Mucosa of descending colon (tissue), 3 donors: ENCODE measurements at regions not wholly inside any gene's neighbourhood (a gene's known extent, or its start where the extent isn't known, plus 50 kb on each side); places are given as distances from the start of the nearest gene placed in this dataset.

Experiments
- ATAC-seq: fragments of 200-7000 bp; cut with Tn5 transposase; one replicate; pipeline ENCODE4 v1.9.1; 2020; ENCODE audit warnings: mild to moderate bottlenecking, moderate library complexity
- DNase-seq, 3 donors: peaks; one replicate each; pipeline ENCODE4 v3.0.0-alpha.2; 2020
- H3K36me3 ChIP-seq: fragments of 200-600 bp; one replicate; pipeline ENCODE4 v1.8.0; 2021; ENCODE audit warnings: low read depth, mild to moderate bottlenecking
- H3K4me1 ChIP-seq: fragments of 200-600 bp; one replicate; pipeline ENCODE4 v1.8.0; 2021; ENCODE audit warnings: low read depth, mild to moderate bottlenecking
- H3K4me3 ChIP-seq: fragments of 200-600 bp; one replicate; pipeline ENCODE4 v1.8.0; 2021; ENCODE audit warnings: mild to moderate bottlenecking
- H3K9me3 ChIP-seq: fragments of 200-600 bp; one replicate; pipeline ENCODE4 v1.8.0; 2021; ENCODE audit warnings: mild to moderate bottlenecking
- intact Hi-C, 2 donors: fragments of 100-400 bp; cut with DNase I in 1 of 2; cut with micrococcal nuclease in 1 of 2; formaldehyde crosslinking; loops; one replicate each; pipeline versions ENCODE4 v1.11.0 to v1.11.1; 2022; cut with DNase I, micrococcal nuclease
- TF ChIP-seq, protein P1 (sequence below): fragments of 200-600 bp; IDR thresholded peaks from one replicate; pipeline ENCODE4 v1.8.0; 2022; ENCODE audit warnings: antibody characterized with exemption, mild to moderate bottlenecking
- donor health status: DM: no; HTN: no; CAD: no; lungs with moderate emphysema.
- donor health status: DM: no; HTN: no; CAD: no.
- donor health status: DM: no; HTN: yes; CAD: no.

DNA sequence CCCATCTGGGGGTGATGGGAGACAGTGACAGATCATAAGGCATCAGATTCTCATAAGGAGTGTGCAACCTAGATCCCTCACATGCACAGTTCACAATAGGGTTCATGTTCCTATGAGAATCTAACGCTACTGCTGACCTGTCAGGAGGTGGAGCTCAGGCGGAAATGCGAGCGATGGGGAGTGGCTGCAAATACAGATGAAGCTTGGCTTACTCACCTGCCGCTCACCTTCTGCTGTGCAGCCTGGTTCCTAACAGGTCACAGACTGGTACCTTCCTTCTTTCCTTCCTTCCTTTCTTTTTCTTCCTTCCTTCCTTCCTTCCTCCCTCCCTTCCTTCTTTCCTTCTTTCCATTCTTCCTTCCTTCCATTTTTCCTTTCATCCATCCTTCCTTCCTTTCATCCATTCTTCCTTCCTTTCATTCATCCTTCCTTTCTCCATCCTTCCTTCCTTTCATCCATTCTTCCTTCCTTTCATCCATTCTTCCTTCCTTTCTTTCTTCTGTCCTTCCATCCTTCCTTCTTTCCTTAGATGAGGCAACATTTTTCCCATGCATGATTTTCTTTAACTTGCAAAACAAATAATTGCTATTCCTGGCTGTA is 370.0 kb upstream of the AUTS2 start:
- TF ChIP-seq, protein P1, sequence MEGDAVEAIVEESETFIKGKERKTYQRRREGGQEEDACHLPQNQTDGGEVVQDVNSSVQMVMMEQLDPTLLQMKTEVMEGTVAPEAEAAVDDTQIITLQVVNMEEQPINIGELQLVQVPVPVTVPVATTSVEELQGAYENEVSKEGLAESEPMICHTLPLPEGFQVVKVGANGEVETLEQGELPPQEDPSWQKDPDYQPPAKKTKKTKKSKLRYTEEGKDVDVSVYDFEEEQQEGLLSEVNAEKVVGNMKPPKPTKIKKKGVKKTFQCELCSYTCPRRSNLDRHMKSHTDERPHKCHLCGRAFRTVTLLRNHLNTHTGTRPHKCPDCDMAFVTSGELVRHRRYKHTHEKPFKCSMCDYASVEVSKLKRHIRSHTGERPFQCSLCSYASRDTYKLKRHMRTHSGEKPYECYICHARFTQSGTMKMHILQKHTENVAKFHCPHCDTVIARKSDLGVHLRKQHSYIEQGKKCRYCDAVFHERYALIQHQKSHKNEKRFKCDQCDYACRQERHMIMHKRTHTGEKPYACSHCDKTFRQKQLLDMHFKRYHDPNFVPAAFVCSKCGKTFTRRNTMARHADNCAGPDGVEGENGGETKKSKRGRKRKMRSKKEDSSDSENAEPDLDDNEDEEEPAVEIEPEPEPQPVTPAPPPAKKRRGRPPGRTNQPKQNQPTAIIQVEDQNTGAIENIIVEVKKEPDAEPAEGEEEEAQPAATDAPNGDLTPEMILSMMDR: no peak
- intact Hi-C loops: no loop called here
- no peak for DNase-seq

DNA sequence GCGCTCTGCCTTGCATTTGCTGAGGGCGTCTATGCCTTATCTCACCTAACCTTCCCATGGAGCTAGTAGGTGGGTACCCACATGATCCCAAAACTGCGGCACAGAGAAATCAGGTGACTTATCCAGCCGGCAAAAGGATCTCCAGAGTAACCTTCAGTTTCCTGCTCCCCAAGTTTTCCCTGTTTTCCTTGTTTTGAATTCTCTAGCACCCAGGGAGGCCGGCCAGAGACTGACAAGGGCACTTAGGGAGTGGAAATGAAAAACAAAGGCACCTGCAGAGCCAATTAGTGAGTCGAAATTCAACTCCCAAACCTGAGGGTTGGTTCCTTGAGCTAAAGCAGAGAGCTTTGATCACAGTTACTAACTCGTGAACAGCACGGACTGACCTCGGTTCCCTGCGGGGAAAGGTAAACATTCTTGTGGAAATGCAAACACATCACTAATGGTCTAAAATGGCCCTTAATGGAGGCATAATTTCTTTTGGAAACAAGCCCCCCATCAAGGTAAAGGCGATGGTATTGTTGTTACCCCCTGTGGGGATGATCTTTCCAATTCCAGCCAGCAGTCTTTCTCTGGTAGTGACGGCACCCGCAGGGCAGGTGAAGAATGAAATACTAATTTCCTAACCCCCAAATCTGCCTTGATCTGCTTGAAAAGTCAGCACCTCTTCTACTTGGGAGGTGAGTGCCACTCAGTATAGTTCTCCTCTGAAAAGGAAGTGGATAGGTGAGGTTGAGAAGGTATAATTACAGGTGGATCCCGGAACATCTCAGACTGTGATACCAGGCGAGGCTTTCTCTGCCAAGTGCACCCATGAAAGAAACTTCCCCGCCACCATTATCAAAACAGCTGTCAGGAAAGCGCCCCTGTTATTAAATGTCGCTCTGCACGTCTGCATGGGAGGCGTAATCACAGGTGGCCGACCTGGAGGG is 365.6 kb upstream of the AUTS2 start:
- Histone ChIP-seq H3K36me3 (no peaks in the 10 kb centered on the region), H3K4me1 (no peaks in the 10 kb centered on the region), H3K4me3 (no peak overlapping the region), H3K9me3 (peaks cover 8% of the 10 kb centered on the region)
- DNase-seq (no peak), ATAC-seq (no peak)
- intact Hi-C loops: no loop called here
- TF ChIP-seq, protein P1: no peak

More for the DNA sequence above, 370.0 kb upstream of the AUTS2 start:
- Histone ChIP-seq H3K9me3 (peaks cover 31% of the 10 kb centered on the region), H3K36me3 (no peaks in the 10 kb centered on the region), H3K4me1 (no peaks in the 10 kb centered on the region), H3K4me3 (no peak overlapping the region)
- no peak for ATAC-seq

DNA sequence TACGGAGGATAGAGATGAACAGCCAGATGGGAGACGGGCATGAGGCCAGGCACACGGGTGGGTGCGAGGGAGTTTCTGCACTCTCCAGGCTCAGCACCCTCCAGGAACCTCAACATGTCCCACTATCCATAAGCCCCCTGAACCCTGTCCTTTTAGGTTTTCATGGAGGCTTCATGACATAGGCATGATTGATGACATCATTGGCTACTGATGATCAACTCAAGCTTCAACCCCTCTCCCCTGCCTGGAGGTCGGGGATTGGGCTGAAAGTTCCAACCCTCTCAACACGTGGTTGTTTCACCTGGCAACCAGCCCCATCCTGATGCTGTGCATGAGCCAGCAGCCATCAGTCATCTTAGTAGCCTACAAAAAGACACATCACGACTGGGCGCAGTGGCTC is 360.7 kb upstream of the AUTS2 start:
- TF ChIP-seq, protein P1: no peak
- intact Hi-C loops: no loop called here
- H3K4me1 ChIP-seq: no peaks in the 10 kb centered on the region
- no peak overlapping the region for H3K4me3 ChIP-seq
- peaks cover 12% of the 10 kb centered on the region for H3K9me3 ChIP-seq
- ATAC-seq (no peak), DNase-seq (no peak)
- no peaks in the 10 kb centered on the region for H3K36me3 ChIP-seq

DNA sequence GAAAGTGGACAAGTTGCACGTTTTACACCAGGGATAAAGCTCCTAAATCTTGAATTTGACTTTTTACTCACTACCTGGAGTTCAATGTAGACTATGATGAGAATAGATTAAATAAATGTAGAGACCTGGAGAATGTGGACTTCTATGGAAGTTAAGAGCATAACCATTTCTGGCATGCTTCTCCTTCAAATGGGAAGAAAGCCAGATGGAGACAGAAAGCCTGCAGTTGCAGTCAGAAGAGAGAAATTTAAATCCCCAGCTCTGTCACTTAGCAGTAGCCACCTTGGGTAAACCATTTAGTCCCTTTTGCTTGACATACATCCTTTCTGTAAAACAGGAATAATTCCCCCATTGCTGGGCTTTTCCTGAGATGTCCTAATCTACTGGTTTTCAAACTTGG is 355.3 kb upstream of the AUTS2 start:
- intact Hi-C loops: no loop called here
- peaks cover 28% of the 10 kb centered on the region for H3K9me3 ChIP-seq
- H3K4me3 ChIP-seq: no peak overlapping the region
- TF ChIP-seq, protein P1: no peak
- H3K36me3 ChIP-seq: no peaks in the 10 kb centered on the region
- DNase-seq (no peak), ATAC-seq (no peak)
- no peaks in the 10 kb centered on the region for H3K4me1 ChIP-seq

DNA sequence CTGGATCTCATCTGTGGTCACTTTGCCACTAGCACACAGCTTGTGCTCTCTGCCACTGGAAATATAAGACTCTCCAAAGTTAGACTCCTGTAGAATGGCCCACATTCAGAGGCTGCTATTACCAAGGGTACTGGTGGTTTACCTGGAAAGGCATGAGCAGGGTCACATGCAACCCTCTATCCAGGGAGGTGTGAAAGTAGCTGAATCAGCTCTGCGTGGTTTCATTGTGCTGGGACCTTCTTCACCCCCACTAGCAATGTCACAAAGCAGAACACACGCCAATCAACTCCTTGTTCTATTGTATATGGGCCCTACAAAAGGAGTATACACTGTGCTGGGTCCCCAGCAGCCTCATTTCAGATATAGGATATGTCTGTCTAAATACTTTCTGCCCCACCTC is 353.6 kb upstream of the AUTS2 start:
- TF ChIP-seq, protein P1: no peak
- DNase-seq (no peak), ATAC-seq (no peak)
- intact Hi-C loops: no loop called here
- H3K36me3 ChIP-seq: no peaks in the 10 kb centered on the region
- H3K9me3 ChIP-seq: peaks cover 30% of the 10 kb centered on the region
- no peak overlapping the region for H3K4me3 ChIP-seq
- no peaks in the 10 kb centered on the region for H3K4me1 ChIP-seq
